Fibroblast of lung (primary cell): ENCODE measurements at regions not wholly inside any gene's neighbourhood (a gene's known extent, or its start where the extent isn't known, plus 50 kb on each side); places are given as distances from the start of the nearest gene placed in this dataset.

Source experiments
- DNase-seq, 2 donors: peaks; one replicate each; pipeline versions ENCODE4 v3.0.0 to v3.0.0-alpha.2; 2010; ENCODE audit warnings: low read depth in 2 of 2
- H2AFZ ChIP-seq: 2 replicates; pipeline ENCODE4 v1.5.1; 2012; ENCODE audit warnings: low read length, control low read depth, inconsistent platforms
- H3K27ac ChIP-seq: 2 replicates; pipeline ENCODE4 v1.5.1; 2011; ENCODE audit warnings: low read length, control low read depth; ENCODE audit not compliant: insufficient read depth
- H3K27me3 ChIP-seq: 2 replicates; pipeline ENCODE4 v1.5.1; 2011; ENCODE audit warnings: mild to moderate bottlenecking, low read length; ENCODE audit not compliant: control insufficient read depth, insufficient read depth
- H3K36me3 ChIP-seq: 2 replicates; pipeline ENCODE4 v1.5.1; 2011; ENCODE audit warnings: low read length; ENCODE audit not compliant: control insufficient read depth, insufficient read depth
- H3K4me1 ChIP-seq: 2 replicates; pipeline ENCODE4 v1.5.1; 2011; ENCODE audit warnings: low read length; ENCODE audit not compliant: control insufficient read depth, insufficient read depth; ENCODE audit errors: extremely low read depth
- H3K4me2 ChIP-seq: 2 replicates; pipeline ENCODE4 v1.5.1; 2011; ENCODE audit warnings: low read length, control low read depth; ENCODE audit not compliant: insufficient read depth; ENCODE audit errors: extremely low read depth
- H3K4me3 ChIP-seq, 4 experiments: fragments of 200-600 bp in 1 of 4; sonication (generic) in 1 of 4; replicated peaks in 1 of 4; 2 replicates each; pipeline ENCODE4 v1.5.1; 2011 to 2016; ENCODE audit warnings: low read length in 4 of 4, low read depth in 3 of 4, mild to moderate bottlenecking in 3 of 4, control low read depth in 2 of 4, inconsistent platforms in 1 of 4, mixed read lengths in 1 of 4; ENCODE audit not compliant: insufficient read depth in 1 of 4; ENCODE audit errors: control extremely low read depth in 1 of 4
- H3K79me2 ChIP-seq: 2 replicates; pipeline ENCODE4 v1.5.1; 2012; ENCODE audit warnings: mild to moderate bottlenecking, low read length, inconsistent platforms; ENCODE audit not compliant: control insufficient read depth, insufficient read depth
- H3K9ac ChIP-seq: 2 replicates; pipeline ENCODE4 v1.5.1; 2011; ENCODE audit warnings: mild to moderate bottlenecking, low read length, control low read depth; ENCODE audit not compliant: insufficient read depth
- H3K9me3 ChIP-seq: 2 replicates; pipeline ENCODE4 v1.5.1; 2012; ENCODE audit warnings: low read depth, low read length; ENCODE audit not compliant: control insufficient read depth, insufficient read depth
- H4K20me1 ChIP-seq: 2 replicates; pipeline ENCODE4 v1.5.1; 2011; ENCODE audit warnings: low read length; ENCODE audit not compliant: control insufficient read depth, insufficient read depth; ENCODE audit errors: extremely low read depth
- EZH2 ChIP-seq: IDR thresholded peaks from 2 replicates; pipeline ENCODE4 v1.5.1; 2012; ENCODE audit warnings: low read length, control low read depth, mild to moderate bottlenecking; ENCODE audit errors: missing control alignments
- TF ChIP-seq, protein P1 (sequence below), 2 donors: IDR thresholded peaks in 1 of 2; conservative IDR thresholded peaks in 1 of 2; 1 replicate in 1 of 2; 2 replicates in 1 of 2; pipeline ENCODE4 v1.5.1; 2011 to 2012; ENCODE audit warnings: low read length in 2 of 2, control low read depth in 1 of 2, inconsistent platforms in 1 of 2, low read depth in 1 of 2, mild to moderate bottlenecking in 1 of 2

DNA sequence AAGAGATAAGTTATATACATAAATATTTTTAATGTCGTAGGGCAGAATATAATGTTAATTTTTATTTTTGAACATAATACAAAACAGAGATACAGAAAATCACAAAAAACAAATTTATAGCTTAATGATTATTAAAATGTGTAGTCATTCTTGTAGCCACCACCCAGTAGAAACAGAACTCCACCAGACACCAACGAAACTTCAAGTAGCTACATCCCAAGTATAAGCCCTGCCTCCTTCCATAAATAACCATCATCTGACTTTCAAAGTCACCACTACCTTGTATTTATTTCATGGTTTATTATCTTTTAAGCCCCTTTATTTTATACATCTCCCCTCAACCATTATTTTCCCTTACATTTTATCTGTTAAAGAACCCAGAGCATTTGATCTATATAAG is 111.9 kb upstream of the ZWINT start:
- no peak overlapping the region for H3K27ac ChIP-seq
- no peak overlapping the region for H3K9ac ChIP-seq
- no peaks in the 10 kb centered on the region for H3K27me3 ChIP-seq
- no peaks in the 10 kb centered on the region for H3K9me3 ChIP-seq
- no peaks in the 10 kb centered on the region for H3K36me3 ChIP-seq
- no peak for DNase-seq
- no peak overlapping the region for H3K4me2 ChIP-seq
- H3K4me1 ChIP-seq, result no peaks in the 10 kb centered on the region
- no peak overlapping the region for H2AFZ ChIP-seq
- no peak overlapping the region for H3K4me3 ChIP-seq
- TF ChIP-seq, protein P1, sequence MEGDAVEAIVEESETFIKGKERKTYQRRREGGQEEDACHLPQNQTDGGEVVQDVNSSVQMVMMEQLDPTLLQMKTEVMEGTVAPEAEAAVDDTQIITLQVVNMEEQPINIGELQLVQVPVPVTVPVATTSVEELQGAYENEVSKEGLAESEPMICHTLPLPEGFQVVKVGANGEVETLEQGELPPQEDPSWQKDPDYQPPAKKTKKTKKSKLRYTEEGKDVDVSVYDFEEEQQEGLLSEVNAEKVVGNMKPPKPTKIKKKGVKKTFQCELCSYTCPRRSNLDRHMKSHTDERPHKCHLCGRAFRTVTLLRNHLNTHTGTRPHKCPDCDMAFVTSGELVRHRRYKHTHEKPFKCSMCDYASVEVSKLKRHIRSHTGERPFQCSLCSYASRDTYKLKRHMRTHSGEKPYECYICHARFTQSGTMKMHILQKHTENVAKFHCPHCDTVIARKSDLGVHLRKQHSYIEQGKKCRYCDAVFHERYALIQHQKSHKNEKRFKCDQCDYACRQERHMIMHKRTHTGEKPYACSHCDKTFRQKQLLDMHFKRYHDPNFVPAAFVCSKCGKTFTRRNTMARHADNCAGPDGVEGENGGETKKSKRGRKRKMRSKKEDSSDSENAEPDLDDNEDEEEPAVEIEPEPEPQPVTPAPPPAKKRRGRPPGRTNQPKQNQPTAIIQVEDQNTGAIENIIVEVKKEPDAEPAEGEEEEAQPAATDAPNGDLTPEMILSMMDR (conservative IDR thresholded peaks at IDR 0.05 in 1 of 2, IDR thresholded peaks at IDR 0.05 in 1 of 2; ENCODE audit: low read depth in 1 of 2, low read length in 2 of 2), result no peak
- TF ChIP-seq EZH2, result no peak
- no peaks in the 10 kb centered on the region for H4K20me1 ChIP-seq
- H3K79me2 ChIP-seq, result no peaks in the 10 kb centered on the region

DNA sequence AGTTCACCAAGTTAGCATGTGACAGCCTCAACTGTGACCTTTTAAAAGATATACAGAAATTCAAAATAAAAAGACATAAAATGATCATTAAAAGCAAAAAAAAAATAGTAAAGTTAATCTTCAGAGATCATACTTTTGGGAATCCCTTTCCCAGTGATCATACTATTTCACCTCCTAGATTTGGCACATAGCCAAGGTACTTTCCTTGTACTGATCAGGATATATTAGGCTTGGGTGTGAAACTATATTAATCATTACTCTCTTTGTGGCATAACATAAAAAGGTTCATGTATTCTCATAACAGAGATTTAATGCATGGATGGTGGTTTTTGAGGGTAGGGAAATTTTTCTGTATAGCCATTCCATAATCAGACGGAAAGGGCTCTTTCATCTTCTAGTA is 109.6 kb upstream of the ZWINT start:
- no peaks in the 10 kb centered on the region for H3K36me3 ChIP-seq
- H3K9me3 ChIP-seq, result no peaks in the 10 kb centered on the region
- no peak overlapping the region for H3K4me3 ChIP-seq
- H3K27ac ChIP-seq, result no peak overlapping the region
- H3K79me2 ChIP-seq, result no peaks in the 10 kb centered on the region
- H3K4me2 ChIP-seq, result no peak overlapping the region
- H3K4me1 ChIP-seq, result no peaks in the 10 kb centered on the region
- H3K27me3 ChIP-seq, result no peaks in the 10 kb centered on the region
- H4K20me1 ChIP-seq, result no peaks in the 10 kb centered on the region
- TF ChIP-seq, protein P1 (conservative IDR thresholded peaks at IDR 0.05 in 1 of 2, IDR thresholded peaks at IDR 0.05 in 1 of 2; ENCODE audit: low read depth in 1 of 2, low read length in 2 of 2), result no peak
- TF ChIP-seq EZH2, result no peak
- no peak overlapping the region for H2AFZ ChIP-seq
- no peak overlapping the region for H3K9ac ChIP-seq
- no peak for DNase-seq

DNA sequence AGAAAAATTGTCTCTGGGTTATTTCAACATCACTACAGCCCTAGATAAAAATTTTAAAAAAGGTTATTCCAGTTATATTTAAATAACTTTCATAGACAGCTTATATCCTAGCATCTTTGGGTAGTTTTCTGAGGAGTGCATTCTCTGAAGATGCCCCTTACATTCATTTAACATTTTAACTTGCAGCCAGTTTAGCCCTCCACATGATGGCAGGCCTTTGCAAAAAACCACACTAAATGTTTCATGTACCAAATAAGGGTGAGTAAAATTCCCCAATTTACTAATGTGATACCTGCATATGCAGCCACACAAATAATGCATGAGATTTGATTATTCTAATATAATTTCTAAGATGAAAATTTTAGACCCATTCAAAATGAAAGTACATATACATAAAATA is 108.4 kb upstream of the ZWINT start:
- Histone ChIP-seq H3K36me3 (no peaks in the 10 kb centered on the region), H3K79me2 (no peaks in the 10 kb centered on the region), H3K9me3 (no peaks in the 10 kb centered on the region), H3K9ac (no peak overlapping the region), H3K27me3 (no peaks in the 10 kb centered on the region), H3K4me1 (no peaks in the 10 kb centered on the region), H2AFZ (no peak overlapping the region), H3K27ac (no peak overlapping the region), H3K4me3 (no peak overlapping the region), H4K20me1 (no peaks in the 10 kb centered on the region), H3K4me2 (no peak overlapping the region)
- TF ChIP-seq, protein P1 (conservative IDR thresholded peaks at IDR 0.05 in 1 of 2, IDR thresholded peaks at IDR 0.05 in 1 of 2; ENCODE audit: low read depth in 1 of 2, low read length in 2 of 2), result no peak
- no peak for TF ChIP-seq EZH2
- DNase-seq, result no peak
